ENCODE measurements at regions not wholly inside any gene's neighbourhood (a gene's known extent, or its start where the extent isn't known, plus 50 kb on each side); places are given as distances from the start of the nearest gene placed in this dataset.

DNA sequence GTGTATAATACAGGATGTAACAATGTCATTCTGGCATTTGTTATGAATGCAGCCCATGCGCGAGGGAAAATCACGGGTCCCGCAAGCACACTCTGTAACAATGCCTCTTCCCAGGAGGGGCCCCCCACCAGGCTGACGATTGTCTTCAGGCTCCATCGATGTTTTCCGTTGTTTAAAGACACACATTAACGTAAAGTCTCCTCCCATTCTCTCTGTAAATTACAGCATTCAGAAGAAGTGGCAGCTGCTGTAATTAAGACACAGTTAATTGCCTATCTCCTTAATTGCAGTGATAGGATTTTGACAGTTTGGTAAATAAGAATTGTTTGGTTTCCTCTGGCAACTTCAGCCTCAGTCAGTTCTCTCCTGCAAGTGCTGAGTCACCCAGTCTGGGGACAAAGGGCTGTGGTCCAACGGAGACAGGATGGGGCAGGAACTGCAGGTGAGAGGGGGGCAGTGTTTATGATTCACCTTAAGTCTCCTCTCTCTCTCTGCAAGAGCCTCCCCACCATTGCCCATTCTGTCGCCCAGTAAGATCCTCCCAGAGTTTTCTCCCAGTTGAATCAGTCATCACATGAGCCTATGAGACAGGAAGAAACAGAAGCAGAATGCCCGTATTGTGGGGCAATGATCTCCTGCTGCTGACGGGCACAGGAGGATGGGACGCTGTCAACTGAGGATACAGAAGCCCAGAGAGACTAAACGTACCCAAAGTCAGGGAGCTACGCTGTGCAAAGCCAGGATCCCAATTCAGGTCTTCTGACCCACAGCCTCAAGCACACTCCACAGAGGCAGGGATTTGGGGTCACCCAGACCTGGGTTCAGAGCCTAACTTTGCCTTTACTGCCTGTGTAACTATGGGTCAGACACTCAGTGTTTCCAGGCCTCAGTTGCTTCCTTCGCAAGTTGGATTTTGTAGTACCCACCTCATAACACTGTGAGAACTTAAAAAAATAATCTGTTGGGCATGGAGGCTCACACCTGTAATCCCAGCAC, 110.0 kb downstream of the ADSS2 start:
- DNase-seq (ENCODE audit: low read depth, low spot score): no peak

DNA sequence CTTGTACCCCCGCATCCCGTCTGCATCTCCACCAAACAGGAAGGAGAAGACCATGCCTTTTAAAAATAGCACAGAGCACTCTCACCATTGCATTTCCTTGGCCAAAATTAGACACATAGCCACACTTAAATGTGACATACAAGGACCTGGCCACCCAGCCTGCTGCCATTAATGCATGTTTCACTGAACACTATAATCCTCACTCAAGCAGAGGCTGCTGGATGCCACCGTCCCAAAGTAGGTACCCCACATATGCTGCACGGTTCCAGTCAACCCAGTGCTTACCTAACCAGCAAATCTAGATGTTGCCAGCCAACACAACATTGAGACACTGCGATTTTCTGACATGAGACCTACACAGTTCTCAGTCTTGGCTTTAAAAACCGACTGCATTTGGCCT, 107.7 kb downstream of the ADSS2 start:
- DNase-seq (ENCODE audit: low read depth, low spot score): no peak

DNA sequence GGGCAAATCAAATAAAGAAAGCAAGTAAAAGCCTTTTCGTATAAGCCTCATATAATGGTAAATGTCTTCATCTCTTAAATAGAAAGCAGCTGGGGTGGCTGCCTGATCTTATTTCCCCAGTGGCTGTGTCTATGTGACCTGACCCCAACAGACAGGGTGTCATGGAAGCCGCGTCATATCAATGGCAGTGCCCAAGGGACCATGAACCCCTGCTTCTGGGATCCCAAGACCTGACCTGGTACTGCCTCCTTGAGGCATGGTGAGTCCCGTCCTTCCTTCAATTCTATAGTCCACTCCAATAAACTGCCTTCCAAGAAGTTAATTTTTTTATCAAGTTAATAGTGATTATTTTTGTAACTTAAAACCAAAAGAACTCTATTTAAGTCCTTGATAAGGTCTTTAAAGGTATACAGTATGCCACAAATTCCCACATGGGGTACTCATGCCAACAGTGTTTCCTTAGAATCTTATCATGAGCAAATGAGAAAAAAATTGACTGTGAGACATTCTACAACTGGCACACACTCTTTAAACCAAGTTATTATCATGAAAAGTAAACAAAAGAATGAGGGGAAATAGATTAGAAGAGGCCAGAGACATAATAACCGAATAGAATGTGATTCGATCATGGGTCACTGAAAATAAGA, 104.6 kb downstream of the ADSS2 start:
- no peak for DNase-seq (ENCODE audit: low read depth, low spot score)

DNA sequence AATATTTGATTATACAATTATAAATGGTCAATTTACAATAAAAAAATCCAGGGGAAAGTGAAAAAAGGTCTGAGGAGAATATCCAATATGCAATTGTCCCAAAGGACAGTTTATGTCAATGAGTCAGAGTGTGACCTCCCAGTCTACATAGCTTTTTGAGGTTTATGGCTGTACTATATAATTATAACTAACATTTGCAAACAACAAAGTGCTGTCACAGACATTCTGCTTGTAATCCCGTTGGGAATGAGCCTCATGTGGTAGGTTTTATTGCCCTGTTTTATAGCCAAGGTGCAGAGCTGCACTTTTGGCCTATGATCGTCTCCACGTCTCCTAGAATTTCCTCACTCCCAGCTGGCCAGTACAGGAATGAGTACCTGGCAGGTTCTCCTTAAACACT, 103.8 kb downstream of the ADSS2 start:
- DNase-seq (ENCODE audit: low read depth, low spot score): no peak

DNA sequence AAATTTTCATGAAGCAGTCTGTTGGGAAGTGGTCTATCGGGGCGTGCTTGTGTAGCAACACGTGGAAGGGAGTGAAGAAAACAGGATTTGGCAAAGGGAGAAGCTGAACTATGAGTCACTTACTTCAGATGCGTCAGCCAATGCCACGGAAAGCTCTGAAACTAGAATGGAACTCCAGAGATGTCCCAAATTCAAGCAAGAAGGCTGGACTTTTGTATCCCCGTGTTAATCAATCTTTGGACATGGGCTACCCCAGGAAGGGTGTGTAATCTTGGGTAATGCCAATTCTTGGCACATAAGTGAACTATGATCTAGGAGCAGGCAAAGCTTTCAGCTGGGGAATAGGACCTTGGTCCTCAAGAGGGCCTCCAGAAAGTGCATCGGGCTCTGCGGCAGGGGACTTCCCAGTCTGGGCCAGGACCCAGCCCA, 102.6 kb downstream of the ADSS2 start:
- DNase-seq (ENCODE audit: low read depth, low spot score): no peak

DNA sequence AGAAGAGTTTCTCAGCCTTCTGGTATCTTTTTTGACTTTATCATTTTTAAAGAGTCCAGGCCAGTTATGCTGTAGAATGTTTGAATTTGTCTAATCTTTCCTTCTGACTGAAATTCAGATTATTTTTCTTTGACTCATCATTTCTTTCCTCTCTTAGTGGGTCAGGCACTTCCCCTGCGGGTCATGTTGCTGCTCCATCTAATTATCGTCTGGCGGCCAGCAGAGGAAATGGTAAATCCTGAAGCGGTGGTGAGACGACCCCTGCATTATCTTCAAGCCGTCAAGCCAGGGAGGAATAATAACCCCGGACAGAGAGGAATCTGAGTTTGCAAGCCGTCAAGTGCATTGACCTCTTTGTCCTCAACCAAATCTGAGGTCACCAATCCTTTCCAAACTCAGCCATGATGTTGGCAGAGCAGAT, 102.1 kb downstream of the ADSS2 start:
- no peak for DNase-seq (ENCODE audit: low read depth, low spot score)

DNA sequence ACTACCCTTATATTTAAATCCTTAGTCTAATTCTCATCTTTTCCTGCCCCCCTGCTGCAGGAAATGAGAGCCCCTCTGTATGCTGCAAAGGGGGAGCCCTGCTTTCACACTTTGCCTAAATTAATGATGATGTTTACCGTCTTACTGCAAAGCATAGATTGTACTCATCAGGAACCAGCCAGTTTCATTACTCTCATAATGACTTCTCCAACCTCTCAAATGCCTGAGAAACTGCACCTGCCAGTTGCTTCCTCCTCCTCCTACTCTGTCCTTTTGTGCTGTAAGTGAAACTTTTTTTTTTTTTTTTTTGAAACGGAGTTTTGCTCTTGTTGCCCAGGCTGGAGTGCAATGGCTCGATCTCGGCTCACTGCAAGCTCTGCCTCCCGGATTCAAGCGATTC, 101.7 kb downstream of the ADSS2 start:
- no peak for DNase-seq (ENCODE audit: low read depth, low spot score)

DNA sequence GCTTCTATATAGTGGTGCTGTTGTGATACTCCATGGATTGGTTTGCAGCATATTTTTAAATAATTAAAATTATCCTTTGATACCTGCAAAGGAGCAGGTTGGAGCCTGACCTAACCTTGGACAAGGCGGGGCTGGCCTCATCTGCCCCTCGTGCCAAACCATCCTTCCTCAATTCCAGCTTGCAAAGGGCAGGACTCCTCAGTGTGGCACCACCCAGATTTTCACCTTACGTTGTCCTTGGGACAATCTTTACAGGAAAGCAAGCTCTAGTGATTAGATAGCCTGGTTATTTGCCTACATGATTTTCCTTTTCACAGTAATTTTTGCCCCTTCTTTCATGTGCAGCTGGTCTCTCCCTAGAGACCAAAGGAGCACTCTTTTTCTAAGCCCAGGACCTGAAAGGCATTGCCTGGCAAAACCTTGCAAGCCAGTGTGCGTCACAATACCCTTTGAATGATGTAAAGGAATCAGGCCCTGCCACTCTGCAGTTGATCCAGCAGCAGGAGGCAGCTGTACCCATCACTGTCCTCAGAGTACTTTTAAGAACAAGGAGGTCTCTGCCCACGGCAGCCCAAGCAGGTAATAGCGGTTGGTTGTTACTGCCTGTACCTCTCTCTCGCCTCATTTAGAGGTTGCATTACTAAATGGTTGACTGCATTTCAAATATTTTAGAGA, 99.4 kb downstream of the ADSS2 start:
- no peak for DNase-seq (ENCODE audit: low read depth, low spot score)

DNA sequence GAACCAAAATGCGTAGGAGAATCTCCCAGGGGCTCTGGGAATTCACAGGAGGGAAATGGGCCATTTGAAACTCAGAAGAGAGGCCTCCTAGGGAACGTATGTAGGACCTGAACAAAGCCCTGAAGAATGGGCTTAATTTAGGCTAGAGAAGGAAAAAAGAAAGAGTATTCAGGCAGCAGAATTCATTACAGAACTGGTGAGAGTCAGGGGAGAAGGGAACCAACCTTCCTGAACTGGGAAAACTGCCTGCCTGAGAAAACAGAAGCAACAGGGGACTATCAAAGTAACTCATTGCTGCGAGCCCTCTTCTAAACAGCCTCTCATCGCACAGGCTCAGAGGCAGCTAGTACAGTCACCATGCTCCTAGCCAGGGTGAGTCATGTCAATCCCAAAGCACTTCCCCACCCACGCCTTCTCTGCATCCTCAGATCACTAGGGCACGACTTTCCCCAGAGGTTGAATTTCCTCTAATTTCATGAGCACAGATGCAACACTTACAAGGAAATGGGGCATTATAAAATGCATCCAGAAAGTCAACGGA, 98.1 kb downstream of the ADSS2 start:
- DNase-seq (ENCODE audit: low read depth, low spot score): peak; percentile 69

DNA sequence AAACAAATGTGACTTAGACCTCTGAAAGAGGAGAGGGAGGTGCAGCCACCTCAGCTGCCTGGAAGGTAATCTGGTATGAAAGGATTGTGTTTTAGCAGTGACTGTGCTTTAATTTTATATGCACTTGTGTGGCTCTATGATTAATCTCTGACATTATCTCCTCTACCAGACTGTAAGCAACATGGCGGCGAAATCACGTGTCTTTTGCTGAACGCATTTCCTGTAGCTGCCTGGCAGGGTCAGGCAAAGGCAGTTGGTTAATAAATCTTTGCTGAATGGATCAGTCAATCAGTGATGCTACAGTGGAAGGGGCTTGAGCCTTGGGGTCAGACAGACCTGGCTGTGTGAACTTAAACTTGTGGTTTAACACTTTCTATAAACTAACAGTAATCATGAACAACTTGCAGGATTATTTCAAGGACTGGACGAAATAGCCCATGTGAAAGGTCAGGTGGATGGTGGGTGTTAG, 96.9 kb downstream of the ADSS2 start:
- DNase-seq (ENCODE audit: low read depth, low spot score): no peak

DNA sequence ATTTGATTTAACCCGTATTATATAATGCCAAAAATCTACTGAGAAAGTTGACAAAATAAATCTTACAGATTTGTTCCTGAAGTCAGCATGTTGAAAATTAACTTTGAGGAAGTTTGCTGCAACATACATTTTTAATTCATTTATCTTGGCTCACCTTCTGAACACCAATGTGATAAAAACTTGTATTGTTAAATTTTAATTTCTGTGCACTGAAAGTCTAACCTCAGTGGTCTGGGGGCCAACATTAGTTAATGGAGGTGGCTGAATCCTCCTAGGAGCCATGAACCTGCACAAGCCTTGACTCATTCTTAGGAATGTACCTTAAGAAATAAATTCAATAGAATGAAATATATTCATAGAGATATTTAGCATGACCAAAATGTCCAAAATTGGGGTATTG, 95.3 kb downstream of the ADSS2 start:
- DNase-seq (ENCODE audit: low read depth, low spot score): no peak

Measured in smooth muscle cell of the brain vasculature (primary cell).